HepG2 (cell line): ENCODE measurements at regions not wholly inside any gene's neighbourhood (a gene's known extent, or its start where the extent isn't known, plus 50 kb on each side); places are given as distances from the start of the nearest gene placed in this dataset.

Experiments used
- ESRRA ChIP-seq: sonication (generic); formaldehyde crosslinking; IDR thresholded peaks from 2 replicates; pipeline ENCODE4 v1.5.1; 2020; ENCODE audit warnings: mild to moderate bottlenecking, low read depth, missing genetic modification reagents
- FOXP4 ChIP-seq: sonication (generic); formaldehyde crosslinking; IDR thresholded peaks from 2 replicates; pipeline ENCODE4 v1.4.0; 2020; ENCODE audit warnings: missing genetic modification reagents
- GFI1 ChIP-seq: sonication (generic); formaldehyde crosslinking; IDR thresholded peaks from 2 replicates; pipeline ENCODE4 v1.5.0; 2020; ENCODE audit warnings: missing genetic modification reagents, mild to moderate bottlenecking, borderline replicate concordance
- HNF1A ChIP-seq, 2 experiments: sonication (generic) in 1 of 2; formaldehyde crosslinking in 1 of 2; IDR thresholded peaks; 2 replicates each; pipeline versions ENCODE4 v1.4.0 to v1.6.1; 2016 to 2020; ENCODE audit warnings: borderline replicate concordance in 1 of 2, low read depth in 1 of 2, mild to moderate bottlenecking in 1 of 2, missing genetic modification reagents in 1 of 2
- NR2F6 ChIP-seq, 2 experiments: IDR thresholded peaks; 2 replicates each; pipeline ENCODE4 v1.6.1; 2016; ENCODE audit warnings: antibody characterized with exemption in 1 of 2, mild to moderate bottlenecking in 1 of 2
- SALL1 ChIP-seq: sonication (generic); formaldehyde crosslinking; IDR thresholded peaks from 2 replicates; pipeline ENCODE4 v1.8.0; 2022; ENCODE audit warnings: mild to moderate bottlenecking, missing genetic modification reagents
- UBTF ChIP-seq: sonication (generic); formaldehyde crosslinking; IDR thresholded peaks from 2 replicates; pipeline ENCODE4 v1.4.0; 2020; ENCODE audit warnings: mild to moderate bottlenecking, missing genetic modification reagents
- ZFY ChIP-seq: sonication (generic); formaldehyde crosslinking; IDR thresholded peaks from 2 replicates; pipeline ENCODE4 v1.4.0; 2020; ENCODE audit warnings: missing genetic modification reagents
- ZNF446 ChIP-seq: sonication (generic); formaldehyde crosslinking; IDR thresholded peaks from 2 replicates; pipeline ENCODE4 v1.5.0; 2020; ENCODE audit warnings: mild to moderate bottlenecking, missing genetic modification reagents
- ZNF607 ChIP-seq: sonication (generic); formaldehyde crosslinking; IDR thresholded peaks from 2 replicates; pipeline ENCODE4 v1.5.1; 2020; ENCODE audit warnings: missing genetic modification reagents, mild to moderate bottlenecking, borderline replicate concordance
- TF ChIP-seq, protein P1 (sequence below): sonication (generic); IDR thresholded peaks from 2 replicates; pipeline ENCODE4 v1.6.1; 2016; ENCODE audit warnings: low read depth, borderline replicate concordance
- TF ChIP-seq, protein P2 (sequence below): sonication (generic); formaldehyde crosslinking; IDR thresholded peaks from 2 replicates; pipeline ENCODE4 v1.4.0; 2020; ENCODE audit warnings: missing genetic modification reagents, low read depth, mild to moderate bottlenecking, borderline replicate concordance

DNA sequence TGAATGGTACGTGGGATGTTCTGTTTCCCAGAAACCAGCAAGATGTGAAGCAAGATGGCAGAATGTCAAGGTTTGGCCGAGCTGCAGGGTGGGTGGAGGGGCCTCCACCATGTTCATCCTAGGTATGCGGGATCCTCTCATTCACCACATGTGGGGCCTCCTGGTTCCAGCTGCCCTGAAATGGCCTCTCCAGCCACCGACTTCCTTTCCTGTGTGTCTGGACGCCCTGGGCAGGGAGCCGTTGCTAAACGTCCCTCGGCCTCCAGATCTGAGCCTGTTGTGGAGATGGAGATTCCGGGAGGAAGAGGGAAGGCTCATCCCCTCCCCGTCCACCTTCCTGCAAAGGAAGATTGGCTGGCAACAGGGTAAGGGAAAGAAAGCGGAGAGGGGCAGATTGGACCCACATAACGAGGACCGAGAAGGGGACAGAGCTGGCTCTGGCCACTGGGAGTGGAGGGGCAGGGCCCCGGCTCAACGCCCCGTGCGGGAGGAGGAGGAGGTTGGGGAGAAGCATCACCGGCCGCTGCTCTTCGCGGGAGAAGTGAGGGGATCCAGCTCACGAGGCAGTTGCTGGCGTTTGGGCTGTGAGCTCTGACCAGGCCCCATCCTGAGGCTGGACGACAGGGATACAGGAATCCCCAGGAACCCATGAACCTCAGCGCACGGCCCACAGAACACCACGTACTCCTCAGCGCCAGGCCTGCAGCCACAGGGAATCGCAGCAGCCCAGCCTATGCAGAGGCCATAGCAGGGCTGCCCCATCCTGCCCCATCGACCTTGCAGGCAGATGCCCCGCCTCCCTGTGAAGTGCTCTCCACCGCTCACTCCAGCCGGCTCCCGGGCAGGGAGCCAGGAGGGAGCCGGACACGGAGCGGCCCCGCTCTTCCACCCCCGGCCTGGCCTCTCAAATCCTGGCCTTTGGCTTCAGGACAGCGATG lies 98.3 kb downstream of the FOXL3 start (continued):
- TF ChIP-seq HNF1A (IDR thresholded peaks at IDR 0.05; ENCODE audit: low read depth), result no peak
- TF ChIP-seq HNF1A (CRISPR knock-in tag; IDR thresholded peaks at IDR 0.05; ENCODE audit: borderline replicate concordance), result peak; percentile 63; the same call in 1 of the 2 replicates
- no peak for TF ChIP-seq ZNF446 (CRISPR knock-in tag)
- TF ChIP-seq UBTF (CRISPR knock-in tag), result peak; percentile 55
- TF ChIP-seq, protein P1, sequence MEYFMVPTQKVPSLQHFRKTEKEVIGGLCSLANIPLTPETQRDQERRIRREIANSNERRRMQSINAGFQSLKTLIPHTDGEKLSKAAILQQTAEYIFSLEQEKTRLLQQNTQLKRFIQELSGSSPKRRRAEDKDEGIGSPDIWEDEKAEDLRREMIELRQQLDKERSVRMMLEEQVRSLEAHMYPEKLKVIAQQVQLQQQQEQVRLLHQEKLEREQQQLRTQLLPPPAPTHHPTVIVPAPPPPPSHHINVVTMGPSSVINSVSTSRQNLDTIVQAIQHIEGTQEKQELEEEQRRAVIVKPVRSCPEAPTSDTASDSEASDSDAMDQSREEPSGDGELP, result peak; percentile 28; the same call in 1 of the 2 replicates
- peak; percentile 25; the same call in 1 of the 2 replicates for TF ChIP-seq SALL1 (CRISPR knock-in tag)
- TF ChIP-seq ESRRA (CRISPR knock-in tag), result no peak
- TF ChIP-seq, protein P2, sequence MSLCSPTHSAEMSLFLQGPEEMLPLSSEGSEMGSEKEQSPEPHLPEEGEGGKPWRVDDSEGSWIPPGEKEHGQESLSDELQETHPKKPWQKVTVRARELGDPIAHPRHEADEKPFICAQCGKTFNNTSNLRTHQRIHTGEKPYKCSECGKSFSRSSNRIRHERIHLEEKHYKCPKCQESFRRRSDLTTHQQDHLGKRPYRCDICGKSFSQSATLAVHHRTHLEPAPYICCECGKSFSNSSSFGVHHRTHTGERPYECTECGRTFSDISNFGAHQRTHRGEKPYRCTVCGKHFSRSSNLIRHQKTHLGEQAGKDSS (CRISPR knock-in tag), result peak; percentile 92
- TF ChIP-seq GFI1, result 0 out of 2 replicates have a peak, but pooled peaks have one; percentile 26
- peak; percentile 42; the same call in 1 of the 2 replicates for TF ChIP-seq ZFY (CRISPR knock-in tag)
- TF ChIP-seq NR2F6 (IDR thresholded peaks at IDR 0.05), result no peak
- peak; percentile 46; the same call in 1 of the 2 replicates for TF ChIP-seq NR2F6 (CRISPR knock-in tag; IDR thresholded peaks at IDR 0.05)
- peak; percentile 22; the same call in 1 of the 2 replicates for TF ChIP-seq FOXP4 (CRISPR knock-in tag)
- peak; percentile 39; the same call in 1 of the 2 replicates for TF ChIP-seq ZNF607 (CRISPR knock-in tag)
